H1 (cell line): ENCODE measurements at regions not wholly inside any gene's neighbourhood (a gene's known extent, or its start where the extent isn't known, plus 50 kb on each side); places are given as distances from the start of the nearest gene placed in this dataset.

ENCODE experiments used
- CTCF ChIA-PET: fragments of 300-600 bp; sonication (Branson Sonifier 250); formaldehyde crosslinking; loops from one replicate; lab custom pipeline; 2021; ENCODE audit not compliant: partially characterized antibody; lab: Charles Lee
- POLR2A ChIA-PET: fragments of 300-600 bp; sonication (Branson Sonifier 250); formaldehyde crosslinking; loops from one replicate; lab custom pipeline; 2021; ENCODE audit warnings: inconsistent platforms; ENCODE audit not compliant: partially characterized antibody; lab: Charles Lee
- DNase-seq, 2 experiments: peaks; one replicate each; pipeline versions ENCODE4 v3.0.0 to v3.0.0-alpha.2; 2010 to 2022; ENCODE audit warnings: low spot score in 2 of 2, low read depth in 1 of 2, mixed read lengths in 1 of 2
- FAIRE-seq: peaks from 2 replicates; lab custom pipeline; 2011; peaks lifted over from hg19 to GRCh38; lab: Jason Lieb, UNC
- H2AFZ ChIP-seq: 2 replicates; pipeline ENCODE4 v1.8.1; 2012; ENCODE audit warnings: low read length, inconsistent platforms
- H2AK5ac ChIP-seq: 2 replicates; pipeline ENCODE4 v1.6.1; 2013; ENCODE audit warnings: low read depth, low read length
- H2BK120ac ChIP-seq: replicated peaks from 2 replicates; pipeline ENCODE3; 2013; ENCODE audit warnings: low read depth, low read length, inconsistent platforms
- H2BK12ac ChIP-seq: 2 replicates; pipeline ENCODE4 v1.6.1; 2013; ENCODE audit warnings: low read depth, low read length
- H2BK15ac ChIP-seq: 2 replicates; pipeline ENCODE4 v1.6.1; 2013; ENCODE audit warnings: low read length
- H2BK20ac ChIP-seq: 2 replicates; pipeline ENCODE4 v1.6.1; 2013; ENCODE audit warnings: low read length
- H2BK5ac ChIP-seq: 2 replicates; pipeline ENCODE4 v1.6.1; 2013; ENCODE audit warnings: low read depth, low read length
- H3K14ac ChIP-seq: 2 replicates; pipeline ENCODE4 v1.6.1; 2013; ENCODE audit warnings: inconsistent platforms; ENCODE audit not compliant: insufficient read length
- H3K18ac ChIP-seq: 2 replicates; pipeline ENCODE4 v1.6.1; 2013; ENCODE audit warnings: low read length; ENCODE audit errors: extremely low read depth
- H3K23ac ChIP-seq: 2 replicates; pipeline ENCODE4 v1.6.1; 2013; ENCODE audit warnings: inconsistent platforms; ENCODE audit not compliant: insufficient read length
- H3K23me2 ChIP-seq: 2 replicates; pipeline ENCODE4 v1.6.1; 2013; ENCODE audit warnings: low read depth, low read length
- H3K27ac ChIP-seq: 2 replicates; pipeline ENCODE4 v1.6.1; 2011; ENCODE audit warnings: low read depth, low read length, inconsistent platforms
- H3K27me3 ChIP-seq, 4 experiments: replicated peaks in 1 of 4; 1 replicate in 1 of 4; 2 replicates in 3 of 4; pipeline versions ENCODE4 v1.6.1 to v1.8.1; 2011 to 2013; ENCODE audit warnings: low read length in 3 of 4, mild to moderate bottlenecking in 3 of 4, inconsistent platforms in 2 of 4, mixed read lengths in 2 of 4, moderate library complexity in 1 of 4; ENCODE audit not compliant: control insufficient read depth in 3 of 4, insufficient read depth in 3 of 4; ENCODE audit errors: extremely low read depth in 1 of 4
- H3K36me3 ChIP-seq, 4 experiments: 2 replicates each; pipeline versions ENCODE4 v1.6.1 to v1.8.1; 2011 to 2013; ENCODE audit warnings: mild to moderate bottlenecking in 4 of 4, low read length in 3 of 4, moderate library complexity in 2 of 4, control low read depth in 1 of 4, inconsistent platforms in 1 of 4; ENCODE audit not compliant: insufficient read depth in 4 of 4, control insufficient read depth in 2 of 4
- H3K4ac ChIP-seq: replicated peaks from 2 replicates; pipeline ENCODE3; 2013; ENCODE audit warnings: low read length, low read depth, mixed read lengths, inconsistent platforms; ENCODE audit not compliant: insufficient read length
- H3K4me1 ChIP-seq, 4 experiments: replicated peaks in 1 of 4; 1 replicate in 1 of 4; 2 replicates in 3 of 4; pipeline versions ENCODE4 v1.6.1 to v1.8.1; 2011 to 2013; ENCODE audit warnings: low read length in 3 of 4, inconsistent platforms in 2 of 4, mixed read lengths in 1 of 4; ENCODE audit not compliant: insufficient read depth in 4 of 4, control insufficient read depth in 3 of 4
- H3K4me2 ChIP-seq, 2 experiments: 2 replicates each; pipeline versions ENCODE4 v1.6.1 to v1.8.1; 2011 to 2013; ENCODE audit warnings: low read depth in 2 of 2, low read length in 2 of 2, control low read depth in 1 of 2, inconsistent platforms in 1 of 2, mild to moderate bottlenecking in 1 of 2; ENCODE audit not compliant: insufficient read depth in 1 of 2
- H3K4me3 ChIP-seq, 4 experiments: fragments of 200-600, 300-600 bp in 1 of 4; sonication (generic), shearing (Covaris generic), sonication (Bioruptor Twin) in 1 of 4; 2 replicates each; pipeline versions ENCODE4 v1.5.1 to v1.8.1; 2011 to 2016; ENCODE audit warnings: low read length in 4 of 4, low read depth in 3 of 4, control low read depth in 2 of 4, inconsistent platforms in 2 of 4, mild to moderate bottlenecking in 2 of 4, mixed read lengths in 1 of 4, moderate library complexity in 1 of 4; ENCODE audit not compliant: insufficient read depth in 2 of 4; ENCODE audit errors: extremely low read depth in 1 of 4
- H3K56ac ChIP-seq: replicated peaks from 2 replicates; pipeline ENCODE3; 2013; ENCODE audit warnings: low read depth, mild to moderate bottlenecking, mixed read lengths, low read length, inconsistent platforms; ENCODE audit not compliant: insufficient read length
- H3K79me1 ChIP-seq: 2 replicates; pipeline ENCODE4 v1.6.1; 2013; ENCODE audit warnings: low read depth, low read length, control low read depth
- H3K79me2 ChIP-seq, 2 experiments: 2 replicates each; pipeline versions ENCODE4 v1.6.1 to v1.8.1; 2012 to 2013; ENCODE audit warnings: low read length in 2 of 2, mild to moderate bottlenecking in 2 of 2, inconsistent platforms in 1 of 2; ENCODE audit not compliant: insufficient read depth in 2 of 2, control insufficient read depth in 1 of 2
- H3K9ac ChIP-seq, 4 experiments: replicated peaks in 1 of 4; 1 replicate in 1 of 4; 2 replicates in 3 of 4; pipeline versions ENCODE4 v1.6.1 to v1.8.1; 2011 to 2013; ENCODE audit warnings: low read depth in 3 of 4, low read length in 3 of 4, control low read depth in 2 of 4, mild to moderate bottlenecking in 2 of 4, moderate library complexity in 2 of 4, inconsistent platforms in 1 of 4; ENCODE audit errors: extremely low read depth in 1 of 4
- H3K9me3 ChIP-seq, 2 experiments: 2 replicates each; pipeline versions ENCODE4 v1.6.1 to v1.8.1; 2012 to 2013; ENCODE audit warnings: mild to moderate bottlenecking in 2 of 2, moderate library complexity in 2 of 2, control low read depth in 1 of 2, inconsistent platforms in 1 of 2, low read depth in 1 of 2, low read length in 1 of 2, mixed read lengths in 1 of 2; ENCODE audit not compliant: insufficient read depth in 2 of 2
- H4K20me1 ChIP-seq, 2 experiments: replicated peaks in 1 of 2; 2 replicates each; pipeline versions ENCODE3 to v1.8.1; 2011 to 2013; ENCODE audit warnings: inconsistent platforms in 2 of 2, low read length in 2 of 2, mild to moderate bottlenecking in 1 of 2; ENCODE audit not compliant: insufficient read depth in 2 of 2, control insufficient read depth in 1 of 2
- H4K5ac ChIP-seq: 2 replicates; pipeline ENCODE4 v1.6.1; 2013; ENCODE audit warnings: low read length, low read depth, mixed read lengths, inconsistent platforms; ENCODE audit not compliant: insufficient read length
- H4K8ac ChIP-seq: 2 replicates; pipeline ENCODE4 v1.8.0; 2013; ENCODE audit warnings: mild to moderate bottlenecking, moderate library complexity, low read length, inconsistent platforms; ENCODE audit not compliant: insufficient read depth; ENCODE audit errors: extremely low read depth
- H4K91ac ChIP-seq: replicated peaks from 2 replicates; pipeline ENCODE3; 2013; ENCODE audit warnings: low read length, mixed read lengths, inconsistent platforms; ENCODE audit not compliant: insufficient read length
- GABPA ChIP-seq: IDR thresholded peaks from 2 replicates; pipeline ENCODE4 v1.6.1; 2011; ENCODE audit warnings: mild to moderate bottlenecking, low read length, moderate library complexity, borderline replicate concordance; ENCODE audit not compliant: insufficient read depth
- YY1 ChIP-seq: IDR thresholded peaks from 2 replicates; pipeline ENCODE4 v1.6.1; 2011; ENCODE audit warnings: low read depth, mild to moderate bottlenecking, low read length
- WGBS, 2 experiments: shearing (Covaris generic) in 1 of 2; methylation state at CpG; one replicate each; pipeline versions ENCODE4 v1.1.6 to v1.1.7; 2013 to 2015; ENCODE audit warnings: low lambda C conversion rate in 2 of 2, mixed read lengths in 2 of 2, inconsistent platforms in 1 of 2, low coverage in 1 of 2, missing lambda C conversion rate in 1 of 2; ENCODE audit not compliant: insufficient replicate concordance in 2 of 2, insufficient coverage in 1 of 2, insufficient read length in 1 of 2; ENCODE audit errors: extremely low coverage in 1 of 2, missing lambda C conversion rate in 1 of 2; 5-methylcytosine and 5-hydroxymethylcytosine counted together

- Histone ChIP-seq H3K79me2 (no peaks in the 10 kb centered on the region), H2AK5ac (no peak overlapping the region), H3K27ac (no peak overlapping the region), H3K14ac (no peak overlapping the region), H3K4me3 (no peak overlapping the region), H3K23ac (no peak overlapping the region), H3K79me1 (no peaks in the 10 kb centered on the region), H2BK12ac (no peak overlapping the region), H4K8ac (no peak overlapping the region), H3K4me2 (no peak overlapping the region), H2AFZ (peak overlapping the region; percentile 14; the same call in 1 of the 2 replicates), H2BK15ac (no peak overlapping the region), H3K36me3 (no peaks in the 10 kb centered on the region), H2BK20ac (no peak overlapping the region), H3K4me1 (peaks cover 0 to 3% (median 0%) of the 10 kb centered on the region in 4 experiments; a peak in 1 of 7 replicates), H4K91ac (no peak overlapping the region), H3K56ac (no peak overlapping the region), H3K27me3 (no peaks in the 10 kb centered on the region), H3K18ac (no peak overlapping the region), H2BK5ac (no peak overlapping the region), H2BK120ac (no peak overlapping the region), H3K9ac (no peak overlapping the region), H3K23me2 (no peaks in the 10 kb centered on the region), H3K9me3 (no peaks in the 10 kb centered on the region), H4K20me1 (no peaks in the 10 kb centered on the region), H4K5ac (no peak overlapping the region), H3K4ac (no peak overlapping the region)
- FAIRE-seq (no peak), DNase-seq (no peak)
- ChIA-PET POLR2A (no interaction called here), CTCF (interaction anchor here (5.3 kb wide), 1 partner anchor 15 kb away, joined by 71 read pairs; no protein-coding TSS in a partner anchor)
- TF ChIP-seq GABPA (no peak), YY1 (no peak)
- WGBS, 2 experiments: 66% methylated on average over 2 of the region's 2 CpGs; no CpG with 5 or more reads in 1 of the 2 experiments
Observed at GRCh38 chr5:126335886-126336285, 87.3 kb upstream of the GRAMD2B start.
